Naive thymus-derived CD4-positive, alpha-beta T cell (primary cell): ENCODE measurements at regions not wholly inside any gene's neighbourhood (a gene's known extent, or its start where the extent isn't known, plus 50 kb on each side); places are given as distances from the start of the nearest gene placed in this dataset.

ENCODE experiments used
- ATAC-seq: fragments of 150-1000 bp; cut with Tn5 transposase; 2 replicates; pipeline ENCODE4 v1.10.0; 2021; ENCODE audit warnings: mild to moderate bottlenecking, moderate library complexity
- CTCF ChIA-PET: fragments of 350-600 bp; sonication (Branson Sonifier 250); formaldehyde crosslinking; loops from one replicate; lab custom pipeline; 2021; ENCODE audit warnings: antibody characterized with exemption; lab: Charles Lee
- POLR2A ChIA-PET: fragments of 350-600 bp; sonication (Branson Sonifier 250); formaldehyde crosslinking; loops from one replicate; lab custom pipeline; 2021; ENCODE audit warnings: antibody characterized with exemption, inconsistent platforms; lab: Charles Lee
- DNase-seq, 9 donors: peaks; one replicate each; pipeline versions ENCODE4 v3.0.0 to v3.0.0-alpha.2; 2020 to 2022; ENCODE audit warnings: mixed read lengths in 1 of 9
- H3K27ac ChIP-seq: one replicate; pipeline ENCODE4 v1.7.0; 2013; ENCODE audit warnings: mild to moderate bottlenecking, low read depth, low read length, moderate library complexity
- H3K27me3 ChIP-seq, 2 donors: one replicate each; pipeline ENCODE4 v1.7.0; 2013; ENCODE audit warnings: low read length in 2 of 2, mild to moderate bottlenecking in 2 of 2, moderate library complexity in 2 of 2; ENCODE audit not compliant: control insufficient read depth in 2 of 2, insufficient read depth in 2 of 2
- H3K36me3 ChIP-seq, 3 experiments: 1 replicate in 2 of 3; 2 replicates in 1 of 3; pipeline ENCODE4 v1.7.0; 2013; ENCODE audit warnings: low read length in 3 of 3, mild to moderate bottlenecking in 3 of 3, moderate library complexity in 1 of 3; ENCODE audit not compliant: insufficient read depth in 3 of 3, control insufficient read depth in 2 of 3
- H3K4me1 ChIP-seq, 2 donors: one replicate each; pipeline ENCODE4 v1.7.0; 2013; ENCODE audit warnings: low read length in 2 of 2, mild to moderate bottlenecking in 2 of 2, moderate library complexity in 1 of 2; ENCODE audit not compliant: control insufficient read depth in 2 of 2, insufficient read depth in 2 of 2
- H3K4me3 ChIP-seq: 2 replicates; pipeline ENCODE4 v1.7.0; 2013; ENCODE audit warnings: mild to moderate bottlenecking, low read length
- H3K9me3 ChIP-seq, 3 experiments: 1 replicate in 2 of 3; 2 replicates in 1 of 3; pipeline ENCODE4 v1.7.0; 2013; ENCODE audit warnings: low read length in 3 of 3; ENCODE audit not compliant: control insufficient read depth in 2 of 3
- H3K27ac Mint-ChIP-seq, 9 donors: one replicate each; pipeline ENCODE4 v1.8.0; 2020 to 2022; ENCODE audit warnings: mixed read lengths in 9 of 9, mild to moderate bottlenecking in 8 of 9, moderate library complexity in 5 of 9, inconsistent platforms in 2 of 9
- H3K27me3 Mint-ChIP-seq, 5 donors: one replicate each; pipeline ENCODE4 v1.8.0; 2021 to 2022; ENCODE audit warnings: mixed read lengths in 5 of 5, mild to moderate bottlenecking in 1 of 5
- H3K36me3 Mint-ChIP-seq, 5 donors: one replicate each; pipeline ENCODE4 v1.8.0; 2020 to 2022; ENCODE audit warnings: mixed read lengths in 5 of 5, mild to moderate bottlenecking in 3 of 5, inconsistent platforms in 1 of 5
- H3K4me1 Mint-ChIP-seq, 7 donors: one replicate each; pipeline ENCODE4 v1.8.0; 2020 to 2022; ENCODE audit warnings: mixed read lengths in 7 of 7, mild to moderate bottlenecking in 3 of 7, inconsistent platforms in 1 of 7
- H3K4me3 Mint-ChIP-seq, 10 donors: one replicate each; pipeline ENCODE4 v1.8.0; 2020 to 2022; ENCODE audit warnings: mild to moderate bottlenecking in 10 of 10, mixed read lengths in 10 of 10, moderate library complexity in 6 of 10, inconsistent platforms in 2 of 10
- H3K9me3 Mint-ChIP-seq, 11 donors: one replicate each; pipeline ENCODE4 v1.8.0; 2020 to 2022; ENCODE audit warnings: mixed read lengths in 11 of 11, mild to moderate bottlenecking in 4 of 11, inconsistent platforms in 1 of 11, moderate library complexity in 1 of 11
- intact Hi-C, 2 donors: fragments of 100-400 bp; cut with micrococcal nuclease; formaldehyde crosslinking; loops; one replicate each; pipeline ENCODE4 v1.15.1; 2023

- Histone ChIP-seq H3K27me3 (no peaks in the 10 kb centered on the region), H3K36me3 (no peaks in the 10 kb centered on the region), H3K4me3 (no peak overlapping the region), H3K27ac (no peak overlapping the region), H3K9me3 (no peaks in the 10 kb centered on the region), H3K4me1 (peaks cover 0 to 55% of the 10 kb centered on the region in 2 donors)
- Mint-ChIP-seq H3K36me3 (peaks cover 0 to 2% (median 0%) of the 10 kb centered on the region in 5 donors), H3K27ac (peak overlapping the region in 7 of 9 donors; percentile 15 to 92 (median 83)), H3K9me3 (no peaks in the 10 kb centered on the region), H3K4me3 (peak overlapping the region in 4 of 10 donors; percentile 51 to 76 (median 63)), H3K4me1 (peaks cover 19 to 84% (median 71%) of the 10 kb centered on the region in 7 donors), H3K27me3 (no peaks in the 10 kb centered on the region)
- no peak for DNase-seq
- ATAC-seq = no peak
- ChIA-PET POLR2A (interaction anchor here (1.2 kb wide), 1 partner anchor 16 kb away, joined by 3 read pairs; no protein-coding TSS in a partner anchor), CTCF (interaction anchor here (0.6 to 1.2 kb wide), 5 partner anchors 10 to 712 kb away, joined by 3 to 8 read pairs (median 5); no protein-coding TSS in a partner anchor)
- intact Hi-C loops = loop anchor here (1.0 to 10.0 kb wide), 14 partner anchors 17 to 1447 kb away; partner anchors contain the start of genes NMBR (in 2 of the 2), VTA1 (in 2 of the 2) and HIVEP2 (in 1 of the 2)
These were observed 265.7 kb downstream of the ADGRG6 start for GRCh38 chr6:142567461-142567860.

GRCh38 chr6:142568857-142569597 lies 267.2 kb downstream of the ADGRG6 start:
- no peak for DNase-seq
- peak overlapping the region; percentile 14 to 80 (median 60) for H3K4me3 Mint-ChIP-seq
- H3K27me3 Mint-ChIP-seq = no peaks in the 10 kb centered on the region
- ChIA-PET CTCF (interaction anchor here (0.7 to 1.1 kb wide), 7 partner anchors 14 to 600 kb away, joined by 3 read pairs; no protein-coding TSS in a partner anchor), POLR2A (interaction anchor here (1.1 to 1.2 kb wide), 2 partner anchors 375 to 378 kb away, joined by 4 to 6 read pairs; no protein-coding TSS in a partner anchor)
- Histone ChIP-seq H3K4me1 (peaks cover 0 to 50% of the 10 kb centered on the region in 2 donors), H3K36me3 (no peaks in the 10 kb centered on the region), H3K27me3 (no peaks in the 10 kb centered on the region), H3K9me3 (peaks cover 0 to 8% (median 0%) of the 10 kb centered on the region in 3 experiments), H3K4me3 (no peak overlapping the region), H3K27ac (peak overlapping the region; percentile 24)
- intact Hi-C loops = loop anchor here (1.0 to 10.0 kb wide), 11 partner anchors 8 to 1446 kb away; partner anchors contain the start of genes HIVEP2 (in 1 of the 2), NMBR (in 1 of the 2) and VTA1 (in 1 of the 2)
- no peak for ATAC-seq
- H3K9me3 Mint-ChIP-seq = peaks cover 0 to 12% (median 10%) of the 10 kb centered on the region in 11 donors
- H3K36me3 Mint-ChIP-seq = peaks cover 0 to 10% (median 5%) of the 10 kb centered on the region in 5 donors
- H3K4me1 Mint-ChIP-seq = peaks cover 16 to 78% (median 66%) of the 10 kb centered on the region in 7 donors
- H3K27ac Mint-ChIP-seq = peak overlapping the region; percentile 5 to 87 (median 81)

- Histone ChIP-seq H3K27ac (peak overlapping the region; percentile 24), H3K4me3 (no peak overlapping the region), H3K4me1 (peaks cover 0 to 50% of the 10 kb centered on the region in 2 donors), H3K9me3 (peaks cover 0 to 13% (median 0%) of the 10 kb centered on the region in 3 experiments), H3K36me3 (no peaks in the 10 kb centered on the region), H3K27me3 (no peaks in the 10 kb centered on the region)
- POLR2A ChIA-PET = interaction anchor here (1.1 to 1.4 kb wide), 3 partner anchors 286 to 377 kb away, joined by 3 to 6 read pairs (median 4); no protein-coding TSS in a partner anchor
- peak overlapping the region; percentile 14 to 80 (median 60) for H3K4me3 Mint-ChIP-seq
- H3K9me3 Mint-ChIP-seq = peaks cover 3 to 18% (median 12%) of the 10 kb centered on the region in 11 donors
- H3K4me1 Mint-ChIP-seq = peaks cover 16 to 77% (median 66%) of the 10 kb centered on the region in 7 donors
- peak; percentile 75 for ATAC-seq
- CTCF ChIA-PET = interaction anchor here (0.7 to 1.1 kb wide), 7 partner anchors 15 to 599 kb away, joined by 3 read pairs; no protein-coding TSS in a partner anchor
- intact Hi-C loops = loop anchor here (1.0 to 10.0 kb wide), 11 partner anchors 8 to 1445 kb away; partner anchors contain the start of genes HIVEP2 (in 1 of the 2), NMBR (in 1 of the 2) and VTA1 (in 1 of the 2)
- DNase-seq = peak in 6 of 9 donors; percentile 36 to 60 (median 58)
- H3K27me3 Mint-ChIP-seq = no peaks in the 10 kb centered on the region
- H3K27ac Mint-ChIP-seq = peak overlapping the region; percentile 4 to 87 (median 81)
- peaks cover 3 to 12% (median 8%) of the 10 kb centered on the region in 5 donors for H3K36me3 Mint-ChIP-seq
These were observed 267.9 kb downstream of the ADGRG6 start for GRCh38 chr6:142569676-142570075.

GRCh38 chr6:142570221-142570671 lies 268.4 kb downstream of the ADGRG6 start:
- CTCF ChIA-PET = no interaction called here

GRCh38 chr6:142592876-142593275 lies 291.1 kb downstream of the ADGRG6 start:
- DNase-seq (no peak), ATAC-seq (no peak)
- H3K9me3 Mint-ChIP-seq = peaks cover 3 to 29% (median 16%) of the 10 kb centered on the region in 11 donors
- no peak overlapping the region for H3K4me3 Mint-ChIP-seq
- ChIA-PET CTCF (no interaction called here), POLR2A (no interaction called here)
- Histone ChIP-seq H3K27me3 (no peaks in the 10 kb centered on the region), H3K4me3 (no peak overlapping the region), H3K27ac (no peak overlapping the region), H3K9me3 (no peaks in the 10 kb centered on the region), H3K36me3 (no peaks in the 10 kb centered on the region), H3K4me1 (no peaks in the 10 kb centered on the region)
- peaks cover 3 to 17% (median 14%) of the 10 kb centered on the region in 7 donors for H3K4me1 Mint-ChIP-seq
- no peak overlapping the region for H3K27ac Mint-ChIP-seq
- H3K36me3 Mint-ChIP-seq = peaks cover 0 to 17% (median 3%) of the 10 kb centered on the region in 5 donors
- intact Hi-C loops = no loop called here
- H3K27me3 Mint-ChIP-seq = peaks cover 0 to 4% (median 0%) of the 10 kb centered on the region in 5 donors

More at GRCh38 chr6:142570221-142570671, 268.4 kb downstream of the ADGRG6 start:
- DNase-seq = peak in 1 of 9 donors; percentile 13
- no peak overlapping the region for H3K4me3 ChIP-seq
- Mint-ChIP-seq H3K4me3 (peak overlapping the region in 6 of 10 donors; percentile 59 to 80 (median 66)), H3K27ac (peak overlapping the region in 8 of 9 donors; percentile 57 to 87 (median 76)), H3K9me3 (peaks cover 4 to 23% (median 14%) of the 10 kb centered on the region in 11 donors), H3K4me1 (peaks cover 16 to 71% (median 61%) of the 10 kb centered on the region in 7 donors), H3K36me3 (peaks cover 4 to 12% (median 9%) of the 10 kb centered on the region in 5 donors), H3K27me3 (no peaks in the 10 kb centered on the region)
- H3K27ac ChIP-seq = no peak overlapping the region
- H3K36me3 ChIP-seq = no peaks in the 10 kb centered on the region
- no peak for ATAC-seq
- intact Hi-C loops = no loop called here
- H3K4me1 ChIP-seq = peaks cover 0 to 50% of the 10 kb centered on the region in 2 donors
- H3K27me3 ChIP-seq = no peaks in the 10 kb centered on the region
- H3K9me3 ChIP-seq = peaks cover 0 to 13% (median 0%) of the 10 kb centered on the region in 3 experiments
- POLR2A ChIA-PET = interaction anchor here (0.7 to 1.4 kb wide), 2 partner anchors 286 to 431 kb away, joined by 3 read pairs; no protein-coding TSS in a partner anchor

- POLR2A ChIA-PET = no interaction called here
These were observed 296.0 kb downstream of the ADGRG6 start for GRCh38 chr6:142597836-142598235.

More at GRCh38 chr6:142597836-142598235, 296.0 kb downstream of the ADGRG6 start:
- H3K36me3 Mint-ChIP-seq = no peaks in the 10 kb centered on the region
- peaks cover 0 to 25% (median 11%) of the 10 kb centered on the region in 7 donors for H3K4me1 Mint-ChIP-seq
- no peaks in the 10 kb centered on the region for H3K36me3 ChIP-seq
- H3K4me3 ChIP-seq = no peak overlapping the region
- no peaks in the 10 kb centered on the region for H3K4me1 ChIP-seq
- no peaks in the 10 kb centered on the region for H3K27me3 ChIP-seq
- ATAC-seq (no peak), DNase-seq (no peak)
- no peaks in the 10 kb centered on the region for H3K9me3 ChIP-seq
- H3K27ac Mint-ChIP-seq = no peak overlapping the region
- no peak overlapping the region for H3K27ac ChIP-seq
- CTCF ChIA-PET = no interaction called here
- H3K27me3 Mint-ChIP-seq = peaks cover 0 to 4% (median 0%) of the 10 kb centered on the region in 5 donors
- intact Hi-C loops = no loop called here
- peak overlapping the region in 3 of 10 donors; percentile 14 to 46 (median 18) for H3K4me3 Mint-ChIP-seq
- peaks cover 0 to 6% (median 0%) of the 10 kb centered on the region in 11 donors for H3K9me3 Mint-ChIP-seq
